ENCODE measurements at regions not wholly inside any gene's neighbourhood (a gene's known extent, or its start where the extent isn't known, plus 50 kb on each side); places are given as distances from the start of the nearest gene placed in this dataset.

- H3K9me3 ChIP-seq = no peaks in the 10 kb centered on the region
- H3K36me3 ChIP-seq = no peaks in the 10 kb centered on the region
- DNase-seq = peak; percentile 38 to 66
- no peak for TF ChIP-seq POLR2A (IDR thresholded peaks at IDR 0.05)
- TF ChIP-seq CTCF (IDR thresholded peaks at IDR 0.05 in 4 of 5, conservative IDR thresholded peaks at IDR 0.05 in 1 of 5) = peak; percentile 75 to 86 (median 78)
- no peak overlapping the region for H3K27ac ChIP-seq
- no peak overlapping the region for H3K4me3 ChIP-seq
- no peaks in the 10 kb centered on the region for H3K27me3 ChIP-seq
- intact Hi-C loops (cut with DNase I; ENCODE audit: low total_unique reads) (loop anchor here (1.0 to 5.0 kb wide), 4 partner anchors 58 to 194 kb away; no protein-coding TSS in a partner anchor), in situ Hi-C loops (cut with MboI; ENCODE audit: low sequenced_read_pairs in 4 of 4) (loop anchor here (5.0 to 25.0 kb wide), 3 partner anchors 188 to 296 kb away; no protein-coding TSS in a partner anchor)
- ATAC-seq = peak in 1 of 2 donors; percentile 72
- peaks cover 8 to 12% of the 10 kb centered on the region in 2 donors for H3K4me1 ChIP-seq
Observed at GRCh38 chr16:85416228-85417109, 196.7 kb upstream of the GSE1 start.

GRCh38 chr16:85417156-85417860, 195.8 kb upstream of the GSE1 start:
- DNase-seq (peak in 1 of 2 donors; percentile 10), ATAC-seq (no peak)
- H3K27ac ChIP-seq = no peak overlapping the region
- H3K36me3 ChIP-seq = no peaks in the 10 kb centered on the region
- peaks cover 8 to 12% of the 10 kb centered on the region in 2 donors for H3K4me1 ChIP-seq
- no peaks in the 10 kb centered on the region for H3K9me3 ChIP-seq
- TF ChIP-seq CTCF (IDR thresholded peaks at IDR 0.05 in 4 of 5, conservative IDR thresholded peaks at IDR 0.05 in 1 of 5) (no peak), POLR2A (IDR thresholded peaks at IDR 0.05) (no peak)
- intact Hi-C loops (cut with DNase I; ENCODE audit: low total_unique reads) (loop anchor here (2.0 to 5.0 kb wide), 3 partner anchors 57 to 140 kb away; no protein-coding TSS in a partner anchor), in situ Hi-C loops (cut with MboI; ENCODE audit: low sequenced_read_pairs in 4 of 4) (loop anchor here (5.0 to 25.0 kb wide), 3 partner anchors 187 to 295 kb away; no protein-coding TSS in a partner anchor)
- no peaks in the 10 kb centered on the region for H3K27me3 ChIP-seq
- H3K4me3 ChIP-seq = no peak overlapping the region

- Histone ChIP-seq H3K4me3 (no peak overlapping the region), H3K9me3 (no peaks in the 10 kb centered on the region), H3K27me3 (no peaks in the 10 kb centered on the region), H3K27ac (no peak overlapping the region), H3K4me1 (peaks cover 8 to 12% of the 10 kb centered on the region in 2 donors), H3K36me3 (no peaks in the 10 kb centered on the region)
- TF ChIP-seq POLR2A (IDR thresholded peaks at IDR 0.05) (no peak), CTCF (IDR thresholded peaks at IDR 0.05 in 4 of 5, conservative IDR thresholded peaks at IDR 0.05 in 1 of 5) (no peak)
- no peak for ATAC-seq
- intact Hi-C loops (cut with DNase I; ENCODE audit: low total_unique reads) = loop anchor here (5.0 kb wide), 2 partner anchors 73 to 142 kb away; no protein-coding TSS in a partner anchor
- DNase-seq = no peak
- in situ Hi-C loops (cut with MboI; ENCODE audit: low sequenced_read_pairs in 4 of 4) = loop anchor here (5.0 to 25.0 kb wide), 3 partner anchors 186 to 293 kb away; no protein-coding TSS in a partner anchor
Observed at GRCh38 chr16:85418978-85419491, 194.1 kb upstream of the GSE1 start.

GRCh38 chr16:85419503-85420408, 193.4 kb upstream of the GSE1 start:
- intact Hi-C loops (cut with DNase I; ENCODE audit: low total_unique reads) (loop anchor here (1.0 to 10.0 kb wide), 5 partner anchors 73 to 295 kb away; no protein-coding TSS in a partner anchor), in situ Hi-C loops (cut with MboI; ENCODE audit: low sequenced_read_pairs in 4 of 4) (loop anchor here (5.0 to 25.0 kb wide), 3 partner anchors 185 to 293 kb away; no protein-coding TSS in a partner anchor)
- ATAC-seq = no peak
- no peak for DNase-seq
- Histone ChIP-seq H3K27ac (no peak overlapping the region), H3K27me3 (no peaks in the 10 kb centered on the region), H3K4me1 (peaks cover 12 to 13% of the 10 kb centered on the region in 2 donors), H3K9me3 (no peaks in the 10 kb centered on the region), H3K4me3 (no peak overlapping the region), H3K36me3 (no peaks in the 10 kb centered on the region)
- no peak for TF ChIP-seq POLR2A (IDR thresholded peaks at IDR 0.05)
- no peak for TF ChIP-seq CTCF (IDR thresholded peaks at IDR 0.05 in 4 of 5, conservative IDR thresholded peaks at IDR 0.05 in 1 of 5)
